HepG2 (cell line): ENCODE measurements at regions not wholly inside any gene's neighbourhood (a gene's known extent, or its start where the extent isn't known, plus 50 kb on each side); places are given as distances from the start of the nearest gene placed in this dataset.
A peak's percentile ranks its signal among the peaks of the same experiment; 100 is the strongest.

Experiments used
- ATAC-seq: fragments of 200-7000 bp; cut with Tn5 transposase; 3 replicates; pipeline ENCODE4 v1.9.1; 2020; ENCODE audit warnings: mild to moderate bottlenecking, moderate library complexity
- BruUV-seq: library from RNA; stranded (reverse); fragments of 400-500 nt; replicated peaks from 2 replicates; lab custom pipeline; 2021; lab: Mats Ljungman, UMichigan
- CTCF ChIA-PET: fragments of 300-600 bp; formaldehyde crosslinking; extraction: SDS; loops from one replicate; lab custom pipeline; 2021; ENCODE audit warnings: low total read pairs, inconsistent platforms, low intra/inter-chr PET ratio; lab: Yijun Ruan, JAX
- POLR2A ChIA-PET: fragments of 350-600 bp; sonication (Branson Sonifier 250); formaldehyde crosslinking; loops from one replicate; lab custom pipeline; 2020; ENCODE audit warnings: antibody characterized with exemption, inconsistent platforms; lab: Yijun Ruan, JAX
- DNase-seq: peaks from one replicate; pipeline ENCODE4 v3.0.0-alpha.2; 2015; ENCODE audit warnings: low spot score
- FAIRE-seq: peaks from 3 replicates; lab custom pipeline; 2011; peaks lifted over from hg19 to GRCh38; lab: Jason Lieb, UNC
- H2AFZ ChIP-seq: one replicate; pipeline ENCODE4 v1.6.1; 2011; ENCODE audit warnings: low read length, inconsistent platforms
- H3K27ac ChIP-seq: fragments of 300-600 bp; 3 replicates; pipeline ENCODE4 v1.8.0; 2011; ENCODE audit warnings: mixed run types, mild to moderate bottlenecking, mixed read lengths, low read length, inconsistent platforms; ENCODE audit not compliant: insufficient read depth; ENCODE audit errors: extremely low read length
- H3K27me3 ChIP-seq, 2 experiments: fragments of 200-600 bp in 1 of 2; 2 replicates in 1 of 2; 3 replicates in 1 of 2; pipeline versions ENCODE4 v1.6.0 to v1.8.0; 2011; ENCODE audit warnings: low read length in 2 of 2, mild to moderate bottlenecking in 2 of 2, moderate library complexity in 2 of 2, inconsistent platforms in 1 of 2; ENCODE audit not compliant: insufficient read depth in 2 of 2, control insufficient read depth in 1 of 2
- H3K36me3 ChIP-seq, 2 experiments: fragments of 200-600 bp in 1 of 2; replicated peaks in 1 of 2; 2 replicates in 1 of 2; 3 replicates in 1 of 2; pipeline versions ENCODE4 v1.5.1 to v1.8.0; 2011; ENCODE audit warnings: low read length in 2 of 2, inconsistent platforms in 1 of 2; ENCODE audit not compliant: insufficient read depth in 2 of 2, control insufficient read depth in 1 of 2
- H3K4me1 ChIP-seq: 2 replicates; pipeline ENCODE4 v1.5.1; 2012; ENCODE audit warnings: low read length, inconsistent platforms; ENCODE audit not compliant: insufficient read depth
- H3K4me2 ChIP-seq: 2 replicates; pipeline ENCODE4 v1.6.0; 2011; ENCODE audit warnings: low read depth, low read length, inconsistent platforms
- H3K4me3 ChIP-seq, 3 experiments: fragments of 200-600 bp in 1 of 3; sonication (generic), shearing (Covaris generic) in 1 of 3; replicated peaks in 1 of 3; 2 replicates each; pipeline ENCODE4 v1.5.1; 2011 to 2016; ENCODE audit warnings: low read length in 3 of 3, inconsistent platforms in 2 of 3, low read depth in 2 of 3, mild to moderate bottlenecking in 2 of 3, control low read depth in 1 of 3, mixed read lengths in 1 of 3; ENCODE audit not compliant: insufficient read depth in 1 of 3
- H3K79me2 ChIP-seq: one replicate; pipeline ENCODE4 v1.6.1; 2011; ENCODE audit warnings: low read length, inconsistent platforms; ENCODE audit not compliant: insufficient read depth
- H3K9ac ChIP-seq: 2 replicates; pipeline ENCODE4 v1.6.0; 2011; ENCODE audit warnings: mild to moderate bottlenecking, low read depth, low read length, inconsistent platforms; ENCODE audit not compliant: insufficient read depth
- H3K9me3 ChIP-seq: 2 replicates; pipeline ENCODE4 v1.5.1; 2012; ENCODE audit warnings: mild to moderate bottlenecking, low read length
- H4K20me1 ChIP-seq: 2 replicates; pipeline ENCODE4 v1.6.0; 2011; ENCODE audit warnings: inconsistent platforms, mild to moderate bottlenecking, low read length, moderate library complexity; ENCODE audit not compliant: insufficient read depth
- MAFF ChIP-seq: IDR thresholded peaks from 2 replicates; pipeline ENCODE4 v1.6.1; 2011; ENCODE audit warnings: low read depth, low read length, improper control_type of control experiment
- MAFK ChIP-seq, 2 experiments: IDR thresholded peaks in 1 of 2; conservative IDR thresholded peaks in 1 of 2; 2 replicates each; pipeline ENCODE4 v1.6.1; 2011; ENCODE audit warnings: improper control_type of control experiment in 2 of 2, low read length in 2 of 2
- MATR3 ChIP-seq: sonication (generic); formaldehyde crosslinking; IDR thresholded peaks from 2 replicates; pipeline ENCODE4 v1.4.0; 2020; ENCODE audit warnings: missing genetic modification reagents
- SATB2 ChIP-seq: sonication (generic); formaldehyde crosslinking; IDR thresholded peaks from 2 replicates; pipeline ENCODE4 v1.5.0; 2020; ENCODE audit warnings: missing genetic modification reagents
- ZSCAN31 ChIP-seq: sonication (generic); formaldehyde crosslinking; IDR thresholded peaks from 2 replicates; pipeline ENCODE4 v1.5.0; 2020; ENCODE audit warnings: low read depth, mild to moderate bottlenecking, missing genetic modification reagents
- whole genome bisulfite sequencing: methylation state at CpG from one replicate; pipeline ENCODE4 v1.1.6; 2017; ENCODE audit warnings: low lambda C conversion rate; 5-methylcytosine and 5-hydroxymethylcytosine counted together
- in situ Hi-C: cut with HindIII; loops from 2 replicates; pipeline ENCODE4 v1.10.0; 2017; ENCODE audit warnings: low pct_unique_long_range_greater_than_20kb; ENCODE audit not compliant: extremely low pct_ligation_motif_present
- intact Hi-C: fragments of 100-400 bp; cut with micrococcal nuclease; formaldehyde crosslinking; loops from one replicate; pipeline ENCODE4 v1.10.0; 2022; ENCODE audit not compliant: unreplicated experiment

- H3K27ac ChIP-seq, result no peak overlapping the region
- no peaks in the 10 kb centered on the region for H3K27me3 ChIP-seq
- in situ Hi-C loops (no loop called here), intact Hi-C loops (no loop called here)
- TF ChIP-seq SATB2 (CRISPR knock-in tag) (no peak), MATR3 (CRISPR knock-in tag) (no peak)
- H3K9me3 ChIP-seq, result no peaks in the 10 kb centered on the region
- DNase-seq (no peak), ATAC-seq (no peak), FAIRE-seq (no peak)
- POLR2A ChIA-PET, result no interaction called here
- H4K20me1 ChIP-seq, result no peaks in the 10 kb centered on the region
- no TSS peak for BruUV-seq
- H2AFZ ChIP-seq, result no peak overlapping the region
- H3K9ac ChIP-seq, result no peak overlapping the region
- H3K4me3 ChIP-seq, result no peak overlapping the region
- H3K79me2 ChIP-seq, result no peaks in the 10 kb centered on the region
- H3K36me3 ChIP-seq, result no peaks in the 10 kb centered on the region
- H3K4me2 ChIP-seq, result no peak overlapping the region
- H3K4me1 ChIP-seq, result no peaks in the 10 kb centered on the region
- 44% methylated on average over 3 of the region's 3 CpGs for WGBS
- CTCF ChIA-PET, result no interaction called here
Measured at GRCh38 chr9:22171691-22172090, 162.6 kb upstream of the CDKN2B start.

- no peaks in the 10 kb centered on the region for H3K36me3 ChIP-seq
- no TSS peak for BruUV-seq
- H2AFZ ChIP-seq, result no peak overlapping the region
- H3K4me2 ChIP-seq, result no peak overlapping the region
- no peaks in the 10 kb centered on the region for H3K27me3 ChIP-seq
- no peaks in the 10 kb centered on the region for H3K9me3 ChIP-seq
- no peaks in the 10 kb centered on the region for H3K79me2 ChIP-seq
- CTCF ChIA-PET, result no interaction called here
- peak; percentile 69 for TF ChIP-seq MAFF
- no peak for TF ChIP-seq ZSCAN31 (CRISPR knock-in tag)
- TF ChIP-seq MAFK (conservative IDR thresholded peaks at IDR 0.05 in 1 of 2, IDR thresholded peaks at IDR 0.05 in 1 of 2; ENCODE audit: low read length in 2 of 2), result peak; percentile 56 to 86; a peak in 3 of 4 replicates
- TF ChIP-seq, all 625 proteins: peak for 2
- H3K27ac ChIP-seq, result no peak overlapping the region
- ATAC-seq, result no peak
- in situ Hi-C loops (no loop called here), intact Hi-C loops (no loop called here)
- no peaks in the 10 kb centered on the region for H3K4me1 ChIP-seq
- POLR2A ChIA-PET, result no interaction called here
- no peaks in the 10 kb centered on the region for H4K20me1 ChIP-seq
- H3K4me3 ChIP-seq, result no peak overlapping the region
- FAIRE-seq, result no peak
- DNase-seq, result no peak
- WGBS, result 23% methylated on average over 2 of the region's 2 CpGs
- no peak overlapping the region for H3K9ac ChIP-seq
Measured at GRCh38 chr9:22173908-22174307, 164.8 kb upstream of the CDKN2B start.
